Ishikawa (cell line): ENCODE measurements at regions not wholly inside any gene's neighbourhood (a gene's known extent, or its start where the extent isn't known, plus 50 kb on each side); places are given as distances from the start of the nearest gene placed in this dataset.

Experiments used
- CEBPB ChIP-seq: IDR thresholded peaks from 2 replicates; pipeline ENCODE4 v1.6.1; 2012
- EGR1 ChIP-seq: IDR thresholded peaks from 2 replicates; pipeline ENCODE4 v1.6.1; 2012
- EP300 ChIP-seq: IDR thresholded peaks from 2 replicates; pipeline ENCODE4 v1.6.1; 2012; ENCODE audit warnings: borderline replicate concordance
- FOXM1 ChIP-seq: IDR thresholded peaks from 2 replicates; pipeline ENCODE4 v1.6.1; 2012; ENCODE audit warnings: low read depth, borderline replicate concordance
- RAD21 ChIP-seq: IDR thresholded peaks from 2 replicates; pipeline ENCODE4 v1.6.1; 2012; ENCODE audit warnings: low read depth
- REST ChIP-seq: IDR thresholded peaks from 2 replicates; pipeline ENCODE4 v1.6.1; 2012; ENCODE audit warnings: low read depth, mild to moderate bottlenecking
- TAF1 ChIP-seq: IDR thresholded peaks from 2 replicates; pipeline ENCODE4 v1.6.1; 2012; ENCODE audit warnings: low read depth, mild to moderate bottlenecking
- TCF12 ChIP-seq: IDR thresholded peaks from 2 replicates; pipeline ENCODE4 v1.6.1; 2012; ENCODE audit warnings: low read depth
- YY1 ChIP-seq: IDR thresholded peaks from 2 replicates; pipeline ENCODE4 v1.6.1; 2012; ENCODE audit warnings: low read depth
- ZBTB7A ChIP-seq: IDR thresholded peaks from 2 replicates; pipeline ENCODE4 v1.6.1; 2012; ENCODE audit warnings: low read depth
- TF ChIP-seq, protein P1 (sequence below): IDR thresholded peaks from 2 replicates; pipeline ENCODE4 v1.6.1; 2012

DNA sequence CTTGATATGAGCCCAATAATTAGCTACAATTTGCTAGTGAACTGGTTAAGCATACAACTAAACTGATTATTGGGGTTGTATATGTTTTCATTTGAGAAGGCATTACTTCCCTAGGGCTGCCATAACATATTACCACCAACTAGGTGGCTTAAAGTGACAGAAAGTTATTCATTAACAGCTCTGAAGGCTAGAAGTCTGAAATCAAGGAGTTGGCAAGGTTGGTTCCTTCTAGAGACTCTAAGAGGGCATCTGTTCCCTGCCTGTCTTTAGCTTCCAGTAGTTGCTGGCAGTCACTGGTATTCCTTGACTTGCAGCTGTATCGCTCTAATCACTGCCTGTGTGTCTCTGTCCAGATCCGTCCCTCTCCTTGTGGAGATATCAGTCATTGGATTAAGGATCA is 86.3 kb downstream of the LHX9 start:
- TF ChIP-seq TCF12 = no peak
- no peak for TF ChIP-seq EP300
- no peak for TF ChIP-seq CEBPB
- TF ChIP-seq REST = no peak
- TF ChIP-seq YY1 = no peak
- no peak for TF ChIP-seq ZBTB7A
- TF ChIP-seq EGR1 = no peak
- no peak for TF ChIP-seq RAD21
- no peak for TF ChIP-seq TAF1
- TF ChIP-seq, protein P1, sequence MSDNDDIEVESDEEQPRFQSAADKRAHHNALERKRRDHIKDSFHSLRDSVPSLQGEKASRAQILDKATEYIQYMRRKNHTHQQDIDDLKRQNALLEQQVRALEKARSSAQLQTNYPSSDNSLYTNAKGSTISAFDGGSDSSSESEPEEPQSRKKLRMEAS = no peak
- no peak for TF ChIP-seq FOXM1
